ENCODE measurements at regions not wholly inside any gene's neighbourhood (a gene's known extent, or its start where the extent isn't known, plus 50 kb on each side); places are given as distances from the start of the nearest gene placed in this dataset.

GRCh38 chr9:135198144-135198543, 110.7 kb downstream of the OLFM1 start:
- no peak for TF ChIP-seq FOXK2 (IDR thresholded peaks at IDR 0.05)
- TF ChIP-seq SUZ12 (IDR thresholded peaks at IDR 0.05), result no peak
- no peak for TF ChIP-seq ARNT (IDR thresholded peaks at IDR 0.05)
- TF ChIP-seq ZNF384 (IDR thresholded peaks at IDR 0.05), result no peak

Measured in HEK293T (cell line).